ENCODE measurements at regions not wholly inside any gene's neighbourhood (a gene's known extent, or its start where the extent isn't known, plus 50 kb on each side); places are given as distances from the start of the nearest gene placed in this dataset.

DNA sequence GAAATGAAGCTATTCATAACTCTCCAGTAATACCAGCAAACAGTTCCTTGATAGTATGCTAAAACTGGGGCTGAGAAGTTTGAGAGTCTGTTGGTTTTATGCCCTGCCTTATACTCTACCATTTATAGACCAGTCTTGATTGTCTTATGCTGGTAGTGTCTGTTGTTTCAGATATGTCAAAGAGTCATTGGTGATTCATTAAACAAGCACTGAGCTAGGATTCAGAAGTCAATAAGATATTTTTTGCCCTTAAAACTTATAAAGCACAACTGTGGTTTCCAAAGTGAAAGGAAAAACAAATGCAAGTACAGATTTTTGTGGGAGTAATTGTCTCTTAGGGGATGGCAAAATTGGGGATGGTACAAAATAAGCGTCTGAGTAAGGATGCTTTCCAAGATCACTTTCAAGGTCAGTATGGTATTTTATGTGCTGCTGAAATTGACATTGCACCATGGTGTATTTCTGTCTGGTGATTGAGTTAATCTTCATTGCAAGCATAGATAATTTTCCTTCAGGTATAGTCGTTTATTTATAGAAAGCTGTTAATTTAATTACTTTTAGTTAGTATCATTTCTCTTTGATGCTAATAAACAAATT lies 289.5 kb upstream of the E2F7 start:
- Histone ChIP-seq H3K9me3 (ENCODE audit: low read length) (no peaks in the 10 kb centered on the region), H2AFZ (ENCODE audit: low read depth, low read length) (no peak overlapping the region), H3K27me3 (ENCODE audit: insufficient read depth, low read length) (no peaks in the 10 kb centered on the region), H3K36me3 (ENCODE audit: insufficient read depth, low read length) (no peaks in the 10 kb centered on the region), H3K4me1 (ENCODE audit: insufficient read depth, low read length) (peaks cover 10% of the 10 kb centered on the region), H3K4me3 (ENCODE audit: low read length) (no peak overlapping the region)

DNA sequence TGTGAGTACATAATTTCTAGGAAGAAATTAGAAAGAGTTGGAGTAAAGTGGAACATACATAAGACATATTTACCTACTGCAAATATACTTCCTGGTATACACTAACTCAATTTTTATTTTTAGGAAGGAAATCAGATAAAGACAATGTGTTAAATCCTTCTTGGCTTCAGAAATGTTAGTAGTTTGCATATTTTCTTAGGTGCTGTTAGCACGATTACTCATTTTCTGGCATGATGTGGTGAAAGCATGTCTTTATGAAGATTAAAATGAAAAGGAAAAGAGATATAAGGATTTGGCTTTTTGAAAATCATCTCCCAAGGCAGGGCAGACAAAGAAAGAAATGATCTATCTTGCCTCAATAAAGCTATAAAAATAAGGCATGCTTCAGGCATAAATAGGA lies 287.6 kb upstream of the E2F7 start:
- Histone ChIP-seq H3K4me1 (ENCODE audit: insufficient read depth, low read length) (peaks cover 17% of the 10 kb centered on the region), H3K4me3 (ENCODE audit: low read length) (no peak overlapping the region), H2AFZ (ENCODE audit: low read depth, low read length) (no peak overlapping the region), H3K9me3 (ENCODE audit: low read length) (no peaks in the 10 kb centered on the region), H3K27me3 (ENCODE audit: insufficient read depth, low read length) (no peaks in the 10 kb centered on the region), H3K36me3 (ENCODE audit: insufficient read depth, low read length) (no peaks in the 10 kb centered on the region)

DNA sequence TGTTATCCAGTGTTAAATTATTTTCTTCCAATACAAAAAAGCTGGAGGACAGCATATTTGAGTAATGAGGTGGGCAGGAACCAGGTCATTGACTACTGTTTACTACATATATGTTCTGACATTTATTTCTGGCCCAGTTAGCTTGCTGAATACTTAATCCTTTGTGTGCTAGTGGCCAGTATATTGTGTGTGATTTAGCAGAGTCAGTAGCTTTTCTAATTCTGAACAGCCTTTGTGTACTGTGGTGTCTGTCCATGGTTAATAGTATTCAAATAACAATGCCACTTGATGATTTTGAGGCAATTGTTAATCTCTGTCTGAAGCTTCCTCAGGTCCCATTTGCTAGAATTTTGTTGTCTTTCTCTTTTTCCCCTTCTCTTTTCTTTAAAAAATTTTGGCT lies 286.5 kb upstream of the E2F7 start:
- Histone ChIP-seq H3K9me3 (ENCODE audit: low read length) (no peaks in the 10 kb centered on the region), H3K27me3 (ENCODE audit: insufficient read depth, low read length) (no peaks in the 10 kb centered on the region), H3K4me3 (ENCODE audit: low read length) (no peak overlapping the region), H2AFZ (ENCODE audit: low read depth, low read length) (no peak overlapping the region), H3K4me1 (ENCODE audit: insufficient read depth, low read length) (peaks cover 17% of the 10 kb centered on the region), H3K36me3 (ENCODE audit: insufficient read depth, low read length) (no peaks in the 10 kb centered on the region)

DNA sequence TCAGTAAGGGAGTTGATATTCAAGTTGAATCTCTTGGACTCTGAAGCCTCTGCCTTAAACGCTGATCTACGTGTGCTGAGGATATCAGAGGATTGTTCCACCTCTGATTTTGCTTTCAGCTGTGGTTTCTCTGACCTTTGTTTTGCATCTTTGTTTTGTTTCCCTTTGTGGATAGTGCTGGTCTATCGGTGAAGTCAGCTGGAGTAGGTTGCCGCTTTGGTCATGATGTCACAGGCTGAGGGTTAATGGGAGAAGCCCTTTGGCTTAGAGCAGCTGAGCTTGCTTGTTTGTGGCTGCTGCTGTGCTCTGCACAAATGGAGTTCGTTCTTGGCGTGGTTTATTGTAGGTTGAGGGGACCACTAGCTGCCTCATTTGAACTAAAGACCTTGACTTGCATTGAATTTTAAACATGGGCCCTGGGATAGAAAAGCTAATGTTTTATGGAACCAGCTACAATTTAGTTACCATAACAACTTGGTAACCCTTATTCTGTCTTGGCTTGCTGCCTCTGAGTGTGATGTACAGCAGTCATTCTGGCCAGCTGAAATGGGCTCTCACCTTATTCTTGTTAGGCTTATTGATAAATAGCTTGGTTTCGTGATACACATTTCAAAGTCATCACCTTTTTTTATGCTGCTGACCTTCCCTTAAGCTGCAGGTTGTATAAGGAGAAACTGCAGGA lies 284.5 kb upstream of the E2F7 start:
- Histone ChIP-seq H3K27me3 (ENCODE audit: insufficient read depth, low read length) (no peaks in the 10 kb centered on the region), H3K9me3 (ENCODE audit: low read length) (no peaks in the 10 kb centered on the region), H3K4me3 (ENCODE audit: low read length) (no peak overlapping the region), H3K4me1 (ENCODE audit: insufficient read depth, low read length) (peaks cover 17% of the 10 kb centered on the region), H3K36me3 (ENCODE audit: insufficient read depth, low read length) (no peaks in the 10 kb centered on the region), H2AFZ (ENCODE audit: low read depth, low read length) (no peak overlapping the region)

DNA sequence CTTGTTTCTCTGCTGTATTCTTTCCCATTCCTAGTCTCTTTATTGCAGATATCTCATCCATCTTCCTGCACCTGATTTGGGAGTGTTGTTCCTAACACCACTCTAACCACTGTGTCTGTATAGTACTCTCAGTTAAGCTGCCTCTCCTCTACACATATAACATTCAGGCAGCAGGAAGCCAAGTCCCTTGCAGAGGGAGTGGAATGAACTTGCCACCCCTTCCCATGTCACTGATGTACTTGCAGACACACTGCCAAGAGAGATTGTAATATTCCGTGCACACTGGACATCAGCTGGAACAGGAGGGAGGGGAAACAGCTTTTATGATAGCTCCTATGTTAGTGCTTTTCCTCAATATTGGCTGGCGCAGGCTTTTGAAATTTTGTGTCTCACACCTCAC lies 281.6 kb upstream of the E2F7 start:
- Histone ChIP-seq H3K4me1 (ENCODE audit: insufficient read depth, low read length) (peaks cover 28% of the 10 kb centered on the region), H3K36me3 (ENCODE audit: insufficient read depth, low read length) (no peaks in the 10 kb centered on the region), H2AFZ (ENCODE audit: low read depth, low read length) (no peak overlapping the region), H3K27me3 (ENCODE audit: insufficient read depth, low read length) (no peaks in the 10 kb centered on the region), H3K4me3 (ENCODE audit: low read length) (no peak overlapping the region), H3K9me3 (ENCODE audit: low read length) (no peaks in the 10 kb centered on the region)

DNA sequence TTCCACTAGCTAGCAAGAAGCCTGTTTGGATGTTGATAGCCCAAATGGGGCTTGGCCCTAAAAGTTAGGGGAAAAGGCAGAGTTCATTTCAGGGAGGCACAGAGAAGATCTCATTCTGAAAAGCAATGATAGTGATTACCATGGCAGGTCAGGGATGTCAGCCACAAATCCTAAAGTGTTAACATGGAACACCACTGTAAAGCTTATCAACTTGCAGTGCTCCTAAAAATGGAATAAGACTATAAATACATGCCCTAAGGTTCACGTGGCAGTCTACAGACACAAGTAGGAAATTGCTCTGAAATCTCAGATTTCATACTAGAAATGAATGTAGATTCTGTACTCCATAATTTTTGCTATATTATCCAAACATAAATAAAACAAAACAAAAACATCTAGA lies 280.0 kb upstream of the E2F7 start:
- no peaks in the 10 kb centered on the region for H3K36me3 ChIP-seq (ENCODE audit: insufficient read depth, low read length)
- H2AFZ ChIP-seq (ENCODE audit: low read depth, low read length) = no peak overlapping the region
- H3K4me1 ChIP-seq (ENCODE audit: insufficient read depth, low read length) = peaks cover 23% of the 10 kb centered on the region
- H3K9me3 ChIP-seq (ENCODE audit: low read length) = no peaks in the 10 kb centered on the region
- no peaks in the 10 kb centered on the region for H3K27me3 ChIP-seq (ENCODE audit: insufficient read depth, low read length)
- no peak overlapping the region for H3K4me3 ChIP-seq (ENCODE audit: low read length)

DNA sequence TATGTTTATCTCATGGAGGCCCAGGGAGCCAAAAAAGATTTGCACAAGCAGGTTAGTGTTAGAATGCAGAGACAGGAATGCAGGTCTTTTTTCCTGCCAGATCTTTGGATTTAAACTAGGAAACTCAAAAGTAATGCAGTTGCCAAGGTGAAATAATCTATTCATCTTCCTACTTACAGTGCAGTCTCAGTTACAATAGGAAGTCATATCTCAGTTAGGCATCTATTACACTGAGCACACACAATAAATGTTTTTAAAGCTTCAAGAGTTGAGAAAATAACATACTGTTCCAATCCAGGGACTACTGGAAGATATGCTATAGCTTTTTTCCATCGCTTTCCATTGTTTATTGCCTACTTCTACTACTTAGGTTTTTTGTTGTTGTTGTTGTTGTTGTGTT lies 279.3 kb upstream of the E2F7 start:
- Histone ChIP-seq H3K9me3 (ENCODE audit: low read length) (no peaks in the 10 kb centered on the region), H3K4me1 (ENCODE audit: insufficient read depth, low read length) (peaks cover 16% of the 10 kb centered on the region), H2AFZ (ENCODE audit: low read depth, low read length) (no peak overlapping the region), H3K36me3 (ENCODE audit: insufficient read depth, low read length) (no peaks in the 10 kb centered on the region), H3K27me3 (ENCODE audit: insufficient read depth, low read length) (no peaks in the 10 kb centered on the region), H3K4me3 (ENCODE audit: low read length) (no peak overlapping the region)

DNA sequence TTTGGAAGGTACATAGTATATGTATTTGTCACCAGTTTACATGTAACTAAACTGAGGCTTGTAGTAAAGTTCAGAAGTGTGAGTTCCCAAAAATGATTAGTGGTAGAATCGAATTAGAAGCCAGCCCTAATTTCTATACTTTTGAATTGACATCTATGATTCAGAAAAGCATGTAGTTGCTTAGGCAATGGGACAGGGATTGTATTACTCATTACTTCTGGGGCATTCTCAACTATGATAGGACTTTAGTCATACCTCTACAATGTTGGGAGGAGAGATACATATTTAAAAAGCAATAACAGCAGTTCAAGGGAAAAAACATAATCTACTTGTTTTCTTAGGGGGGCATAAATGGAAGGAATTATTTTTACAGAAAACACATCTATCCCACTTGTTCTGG lies 277.9 kb upstream of the E2F7 start:
- no peaks in the 10 kb centered on the region for H3K36me3 ChIP-seq (ENCODE audit: insufficient read depth, low read length)
- H2AFZ ChIP-seq (ENCODE audit: low read depth, low read length) = no peak overlapping the region
- H3K27me3 ChIP-seq (ENCODE audit: insufficient read depth, low read length) = no peaks in the 10 kb centered on the region
- H3K4me1 ChIP-seq (ENCODE audit: insufficient read depth, low read length) = peaks cover 11% of the 10 kb centered on the region
- no peaks in the 10 kb centered on the region for H3K9me3 ChIP-seq (ENCODE audit: low read length)
- H3K4me3 ChIP-seq (ENCODE audit: low read length) = no peak overlapping the region

DNA sequence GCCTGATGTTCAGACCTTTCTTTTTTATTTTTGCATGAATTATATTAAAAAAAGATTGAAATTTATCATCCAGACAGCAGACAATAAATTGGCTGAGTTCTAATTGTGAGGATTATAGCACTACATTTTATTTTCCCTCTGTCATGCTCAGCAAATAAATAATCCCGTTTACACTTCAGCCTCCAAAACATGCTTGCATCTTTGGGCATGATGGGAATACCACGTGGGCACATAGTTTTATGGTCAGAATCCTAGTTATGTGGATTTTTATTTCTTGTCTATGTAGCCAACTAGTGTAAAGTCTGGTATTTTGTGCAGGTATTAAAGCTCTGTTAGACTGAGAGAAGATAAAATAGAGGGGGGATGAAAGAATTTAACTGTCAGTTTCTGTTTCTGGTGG lies 276.9 kb upstream of the E2F7 start:
- no peaks in the 10 kb centered on the region for H3K9me3 ChIP-seq (ENCODE audit: low read length)
- no peaks in the 10 kb centered on the region for H3K36me3 ChIP-seq (ENCODE audit: insufficient read depth, low read length)
- H3K4me3 ChIP-seq (ENCODE audit: low read length) = no peak overlapping the region
- H3K27me3 ChIP-seq (ENCODE audit: insufficient read depth, low read length) = no peaks in the 10 kb centered on the region
- H3K4me1 ChIP-seq (ENCODE audit: insufficient read depth, low read length) = peaks cover 11% of the 10 kb centered on the region
- no peak overlapping the region for H2AFZ ChIP-seq (ENCODE audit: low read depth, low read length)

DNA sequence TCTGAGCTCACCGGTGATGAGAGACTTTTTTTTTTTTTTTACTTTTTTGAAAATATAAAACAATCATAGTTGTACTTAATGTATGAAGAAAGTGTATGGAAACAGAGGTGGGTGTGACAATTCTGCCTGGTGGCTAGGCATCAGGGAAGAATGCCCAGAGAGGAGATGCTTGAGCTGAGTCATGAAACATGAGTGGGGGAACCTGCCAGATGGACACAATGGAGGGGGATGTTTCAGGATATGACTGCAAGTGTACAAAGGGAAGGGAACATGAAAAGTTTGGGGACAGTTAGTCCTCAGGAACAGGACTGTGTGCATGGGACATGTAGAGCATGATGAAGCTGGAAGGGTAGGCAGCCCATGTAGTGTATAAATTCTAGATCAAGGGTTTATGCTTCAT lies 274.2 kb upstream of the E2F7 start:
- Histone ChIP-seq H3K27me3 (ENCODE audit: insufficient read depth, low read length) (no peaks in the 10 kb centered on the region), H3K9me3 (ENCODE audit: low read length) (no peaks in the 10 kb centered on the region), H2AFZ (ENCODE audit: low read depth, low read length) (no peak overlapping the region), H3K4me3 (ENCODE audit: low read length) (no peak overlapping the region), H3K36me3 (ENCODE audit: insufficient read depth, low read length) (no peaks in the 10 kb centered on the region), H3K4me1 (ENCODE audit: insufficient read depth, low read length) (peaks cover 11% of the 10 kb centered on the region)

DNA sequence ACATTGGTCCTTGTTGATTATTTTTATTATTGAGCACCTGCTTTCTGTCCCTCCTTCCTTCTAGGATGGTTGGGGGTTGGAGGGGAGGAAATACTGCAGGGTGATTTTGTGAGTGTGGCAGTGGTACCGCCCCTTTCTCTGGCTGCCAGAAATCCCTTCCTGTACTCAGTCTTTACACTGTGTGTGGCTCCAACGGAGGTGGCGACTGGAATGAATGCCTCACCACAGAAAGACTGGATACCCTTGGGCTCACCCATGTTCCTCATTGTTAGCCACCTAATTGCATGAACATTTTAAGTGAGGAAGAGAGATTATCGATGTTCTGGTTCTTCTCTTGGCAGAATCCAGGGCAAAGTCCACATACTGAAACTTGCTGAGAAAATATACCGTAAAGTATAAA lies 272.0 kb upstream of the E2F7 start:
- H3K27me3 ChIP-seq (ENCODE audit: insufficient read depth, low read length) = no peaks in the 10 kb centered on the region
- H3K36me3 ChIP-seq (ENCODE audit: insufficient read depth, low read length) = no peaks in the 10 kb centered on the region
- no peaks in the 10 kb centered on the region for H3K9me3 ChIP-seq (ENCODE audit: low read length)
- no peak overlapping the region for H2AFZ ChIP-seq (ENCODE audit: low read depth, low read length)
- H3K4me1 ChIP-seq (ENCODE audit: insufficient read depth, low read length) = peaks cover 2% of the 10 kb centered on the region
- H3K4me3 ChIP-seq (ENCODE audit: low read length) = no peak overlapping the region

DNA sequence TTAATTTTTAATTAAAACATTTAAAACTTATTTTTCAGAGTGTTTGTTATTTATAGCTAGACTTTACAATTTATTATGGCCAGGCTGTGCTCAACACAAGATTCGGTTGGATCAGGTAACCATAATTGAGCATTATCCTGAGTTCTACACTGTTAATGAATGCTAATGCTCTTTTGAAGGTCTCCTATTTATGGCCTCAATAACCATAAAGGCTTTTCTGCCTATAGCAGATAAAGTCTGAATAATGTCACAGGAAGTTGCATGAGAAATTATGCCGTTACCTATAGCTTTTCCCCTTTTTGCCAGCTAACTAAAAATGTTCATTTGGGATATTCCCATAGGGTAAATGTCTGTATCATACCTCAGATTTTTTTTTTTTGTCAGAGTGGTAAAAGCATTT lies 269.4 kb upstream of the E2F7 start:
- no peaks in the 10 kb centered on the region for H3K36me3 ChIP-seq (ENCODE audit: insufficient read depth, low read length)
- no peak overlapping the region for H3K4me3 ChIP-seq (ENCODE audit: low read length)
- H3K27me3 ChIP-seq (ENCODE audit: insufficient read depth, low read length) = no peaks in the 10 kb centered on the region
- H3K9me3 ChIP-seq (ENCODE audit: low read length) = no peaks in the 10 kb centered on the region
- H2AFZ ChIP-seq (ENCODE audit: low read depth, low read length) = no peak overlapping the region
- H3K4me1 ChIP-seq (ENCODE audit: insufficient read depth, low read length) = no peaks in the 10 kb centered on the region

DNA sequence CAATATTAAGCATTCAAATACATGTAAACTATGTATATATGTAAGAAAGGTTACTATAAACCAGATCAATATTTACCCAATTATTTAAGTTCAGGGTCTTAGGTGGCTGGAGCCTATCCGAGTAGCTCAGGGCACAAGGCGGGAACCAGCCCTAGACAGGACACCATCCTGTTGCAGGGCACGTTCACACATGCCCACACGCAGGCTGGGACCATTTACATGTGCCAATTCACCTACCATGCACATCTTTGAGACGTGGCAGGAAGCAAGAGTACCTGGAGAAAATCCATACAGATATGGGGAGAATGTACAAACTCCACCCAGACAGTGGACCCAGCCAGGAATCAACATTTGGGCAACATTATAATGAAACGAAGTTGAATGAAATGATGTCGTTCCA lies 263.0 kb upstream of the E2F7 start:
- Histone ChIP-seq H2AFZ (ENCODE audit: low read depth, low read length) (no peak overlapping the region), H3K4me1 (ENCODE audit: insufficient read depth, low read length) (peaks cover 12% of the 10 kb centered on the region), H3K36me3 (ENCODE audit: insufficient read depth, low read length) (no peaks in the 10 kb centered on the region), H3K4me3 (ENCODE audit: low read length) (no peak overlapping the region), H3K27me3 (ENCODE audit: insufficient read depth, low read length) (peaks cover 8% of the 10 kb centered on the region), H3K9me3 (ENCODE audit: low read length) (no peaks in the 10 kb centered on the region)
